ENCODE measurements at regions not wholly inside any gene's neighbourhood (a gene's known extent, or its start where the extent isn't known, plus 50 kb on each side); places are given as distances from the start of the nearest gene placed in this dataset.

DNA sequence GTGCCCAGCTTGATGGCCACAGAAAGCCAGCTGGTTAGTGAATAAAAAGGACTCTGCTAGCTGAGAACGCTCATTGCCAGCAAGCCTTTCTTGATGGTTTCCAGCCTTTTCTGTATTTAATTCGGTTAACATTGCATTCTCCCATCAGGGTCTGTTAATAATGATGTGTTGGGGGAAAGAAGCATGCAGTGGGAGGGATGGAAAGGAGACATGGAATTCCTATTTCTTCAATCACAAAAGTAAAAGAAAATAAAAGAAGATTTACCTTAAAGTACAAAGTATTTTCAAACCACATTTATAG lies 141.9 kb upstream of the RBBP8 start:
- TF ChIP-seq YY1 (IDR thresholded peaks at IDR 0.05; ENCODE audit: extremely low read depth, insufficient replicate concordance, low read depth, low read length): no peak
- TF ChIP-seq, protein P1, sequence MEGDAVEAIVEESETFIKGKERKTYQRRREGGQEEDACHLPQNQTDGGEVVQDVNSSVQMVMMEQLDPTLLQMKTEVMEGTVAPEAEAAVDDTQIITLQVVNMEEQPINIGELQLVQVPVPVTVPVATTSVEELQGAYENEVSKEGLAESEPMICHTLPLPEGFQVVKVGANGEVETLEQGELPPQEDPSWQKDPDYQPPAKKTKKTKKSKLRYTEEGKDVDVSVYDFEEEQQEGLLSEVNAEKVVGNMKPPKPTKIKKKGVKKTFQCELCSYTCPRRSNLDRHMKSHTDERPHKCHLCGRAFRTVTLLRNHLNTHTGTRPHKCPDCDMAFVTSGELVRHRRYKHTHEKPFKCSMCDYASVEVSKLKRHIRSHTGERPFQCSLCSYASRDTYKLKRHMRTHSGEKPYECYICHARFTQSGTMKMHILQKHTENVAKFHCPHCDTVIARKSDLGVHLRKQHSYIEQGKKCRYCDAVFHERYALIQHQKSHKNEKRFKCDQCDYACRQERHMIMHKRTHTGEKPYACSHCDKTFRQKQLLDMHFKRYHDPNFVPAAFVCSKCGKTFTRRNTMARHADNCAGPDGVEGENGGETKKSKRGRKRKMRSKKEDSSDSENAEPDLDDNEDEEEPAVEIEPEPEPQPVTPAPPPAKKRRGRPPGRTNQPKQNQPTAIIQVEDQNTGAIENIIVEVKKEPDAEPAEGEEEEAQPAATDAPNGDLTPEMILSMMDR (IDR thresholded peaks at IDR 0.05 in 2 of 3, conservative IDR thresholded peaks at IDR 0.05 in 1 of 3; ENCODE audit: borderline replicate concordance in 1 of 3, insufficient read depth in 1 of 3, low read depth in 2 of 3, low read length in 2 of 3): no peak
- no peak for TF ChIP-seq EZH2phosphoT487 (IDR thresholded peaks at IDR 0.05; ENCODE audit: borderline replicate concordance)
- TF ChIP-seq SP1 (IDR thresholded peaks at IDR 0.05; ENCODE audit: low read depth): no peak
- TF ChIP-seq, protein P2, sequence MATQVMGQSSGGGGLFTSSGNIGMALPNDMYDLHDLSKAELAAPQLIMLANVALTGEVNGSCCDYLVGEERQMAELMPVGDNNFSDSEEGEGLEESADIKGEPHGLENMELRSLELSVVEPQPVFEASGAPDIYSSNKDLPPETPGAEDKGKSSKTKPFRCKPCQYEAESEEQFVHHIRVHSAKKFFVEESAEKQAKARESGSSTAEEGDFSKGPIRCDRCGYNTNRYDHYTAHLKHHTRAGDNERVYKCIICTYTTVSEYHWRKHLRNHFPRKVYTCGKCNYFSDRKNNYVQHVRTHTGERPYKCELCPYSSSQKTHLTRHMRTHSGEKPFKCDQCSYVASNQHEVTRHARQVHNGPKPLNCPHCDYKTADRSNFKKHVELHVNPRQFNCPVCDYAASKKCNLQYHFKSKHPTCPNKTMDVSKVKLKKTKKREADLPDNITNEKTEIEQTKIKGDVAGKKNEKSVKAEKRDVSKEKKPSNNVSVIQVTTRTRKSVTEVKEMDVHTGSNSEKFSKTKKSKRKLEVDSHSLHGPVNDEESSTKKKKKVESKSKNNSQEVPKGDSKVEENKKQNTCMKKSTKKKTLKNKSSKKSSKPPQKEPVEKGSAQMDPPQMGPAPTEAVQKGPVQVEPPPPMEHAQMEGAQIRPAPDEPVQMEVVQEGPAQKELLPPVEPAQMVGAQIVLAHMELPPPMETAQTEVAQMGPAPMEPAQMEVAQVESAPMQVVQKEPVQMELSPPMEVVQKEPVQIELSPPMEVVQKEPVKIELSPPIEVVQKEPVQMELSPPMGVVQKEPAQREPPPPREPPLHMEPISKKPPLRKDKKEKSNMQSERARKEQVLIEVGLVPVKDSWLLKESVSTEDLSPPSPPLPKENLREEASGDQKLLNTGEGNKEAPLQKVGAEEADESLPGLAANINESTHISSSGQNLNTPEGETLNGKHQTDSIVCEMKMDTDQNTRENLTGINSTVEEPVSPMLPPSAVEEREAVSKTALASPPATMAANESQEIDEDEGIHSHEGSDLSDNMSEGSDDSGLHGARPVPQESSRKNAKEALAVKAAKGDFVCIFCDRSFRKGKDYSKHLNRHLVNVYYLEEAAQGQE (IDR thresholded peaks at IDR 0.05; ENCODE audit: low read depth): no peak
- TF ChIP-seq RAD21 (IDR thresholded peaks at IDR 0.05; ENCODE audit: low read depth): no peak
- no peak for TF ChIP-seq EZH2 (IDR thresholded peaks at IDR 0.05)

All from HCT116 (cell line).